ENCODE measurements at regions not wholly inside any gene's neighbourhood (a gene's known extent, or its start where the extent isn't known, plus 50 kb on each side); places are given as distances from the start of the nearest gene placed in this dataset.
"Not testable (repeated sequence)": the region's sequence is repeated elsewhere in the genome, so short reads cannot be mapped to it uniquely, and the experiment has no call there.

DNA sequence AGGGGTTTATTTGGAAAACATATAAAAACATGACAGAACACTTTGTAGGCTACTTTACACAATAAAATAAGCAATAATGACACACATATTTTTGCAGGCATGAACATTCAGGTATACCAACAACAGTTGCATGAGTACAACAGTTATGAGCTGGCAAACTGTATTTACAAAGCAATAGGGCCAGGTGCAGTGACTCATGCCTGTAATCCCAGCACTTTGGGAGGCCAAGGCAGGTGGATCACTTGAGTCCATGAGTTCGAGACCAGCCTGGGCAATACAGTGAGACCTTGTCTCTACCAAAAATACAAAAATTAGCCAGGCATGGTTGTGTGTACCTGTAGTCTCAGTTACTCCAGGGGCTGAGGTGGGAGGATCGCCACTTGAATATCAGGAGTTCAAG, 101.1 kb downstream of the BMP4 start:
- DNase-seq = no peak

DNA sequence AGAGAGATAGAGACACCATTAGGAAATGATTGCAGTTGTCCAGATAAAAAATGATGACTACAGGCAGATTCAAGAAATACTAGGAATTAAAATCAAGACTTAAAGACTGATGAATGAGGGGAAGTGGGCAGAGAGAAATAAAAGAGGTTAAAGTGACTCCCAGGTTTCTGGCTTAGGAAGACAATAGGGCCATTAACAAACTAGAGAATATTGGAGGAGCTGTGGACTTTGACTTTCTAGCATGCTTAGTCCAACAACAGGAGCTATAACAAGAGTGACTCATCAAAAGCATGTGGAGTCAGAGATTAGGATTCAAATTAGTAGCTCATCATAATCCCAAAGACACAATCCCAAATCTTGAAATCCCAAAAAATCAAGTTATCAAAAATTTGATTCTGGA, 101.5 kb downstream of the BMP4 start:
- no peak for DNase-seq

- DNase-seq = peak; percentile 60
Observed at GRCh38 chr14:53851394-53852090, 105.1 kb downstream of the BMP4 start.

GRCh38 chr14:53850714-53851296, 105.8 kb downstream of the BMP4 start:
- peak; percentile 73 for DNase-seq

GRCh38 chr14:53849549-53849948, 107.1 kb downstream of the BMP4 start:
- DNase-seq = no peak

DNA sequence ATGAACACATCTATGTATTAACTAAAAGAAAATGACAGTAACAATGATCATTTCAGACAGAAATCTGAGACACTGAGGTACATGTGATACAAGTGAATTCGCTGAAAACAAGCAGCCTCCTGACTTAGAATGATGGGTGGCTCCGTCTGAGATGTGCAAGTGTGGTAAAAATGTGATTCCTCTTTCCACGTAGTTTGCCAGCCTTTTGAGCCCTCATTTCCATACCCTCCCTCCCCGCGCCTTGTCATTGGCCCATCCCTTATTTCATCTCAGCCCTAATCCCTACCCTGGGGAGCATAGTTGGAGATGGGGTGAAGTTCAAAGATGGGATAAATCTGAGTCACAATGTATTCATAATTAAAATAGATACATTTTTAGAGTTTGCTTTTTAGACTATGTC, 107.8 kb downstream of the BMP4 start:
- no peak for DNase-seq

DNA sequence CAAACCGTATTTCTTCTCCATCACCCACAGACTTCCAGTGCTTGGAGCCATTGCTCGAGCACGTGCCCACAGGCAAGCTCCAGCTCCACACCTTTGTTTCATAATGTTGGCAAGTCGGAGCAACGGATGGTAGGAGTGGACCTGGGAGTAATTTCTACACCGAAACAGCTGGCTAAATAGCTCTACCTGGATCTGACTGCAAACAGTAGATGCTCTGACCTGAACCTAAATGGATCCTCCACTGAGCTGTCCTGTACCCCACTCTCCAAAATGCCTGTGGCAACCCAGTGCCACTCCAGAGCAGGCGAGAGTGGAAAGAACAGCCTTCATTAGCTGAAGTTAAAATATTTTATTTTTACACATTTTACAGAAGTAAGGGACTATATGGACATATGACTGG, 108.7 kb downstream of the BMP4 start:
- DNase-seq = no peak

DNA sequence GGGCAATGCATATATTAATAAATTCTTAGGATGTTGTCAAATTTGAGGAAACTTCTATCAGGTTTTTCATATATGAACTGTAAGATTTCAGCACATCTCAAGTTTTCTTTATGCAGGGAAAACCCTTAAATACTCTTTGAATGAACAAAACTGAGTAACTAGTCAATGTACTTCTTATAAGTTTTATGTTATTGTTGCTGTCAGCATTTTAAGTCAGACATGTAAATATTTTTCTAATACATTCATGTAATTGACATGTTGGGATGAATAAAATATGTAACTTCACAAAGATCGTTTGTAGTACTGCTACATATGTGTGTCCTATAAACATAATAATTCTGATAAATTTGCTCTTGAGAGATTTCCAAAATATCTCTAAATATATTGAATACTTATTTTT, 109.6 kb downstream of the BMP4 start:
- DNase-seq = no peak

DNA sequence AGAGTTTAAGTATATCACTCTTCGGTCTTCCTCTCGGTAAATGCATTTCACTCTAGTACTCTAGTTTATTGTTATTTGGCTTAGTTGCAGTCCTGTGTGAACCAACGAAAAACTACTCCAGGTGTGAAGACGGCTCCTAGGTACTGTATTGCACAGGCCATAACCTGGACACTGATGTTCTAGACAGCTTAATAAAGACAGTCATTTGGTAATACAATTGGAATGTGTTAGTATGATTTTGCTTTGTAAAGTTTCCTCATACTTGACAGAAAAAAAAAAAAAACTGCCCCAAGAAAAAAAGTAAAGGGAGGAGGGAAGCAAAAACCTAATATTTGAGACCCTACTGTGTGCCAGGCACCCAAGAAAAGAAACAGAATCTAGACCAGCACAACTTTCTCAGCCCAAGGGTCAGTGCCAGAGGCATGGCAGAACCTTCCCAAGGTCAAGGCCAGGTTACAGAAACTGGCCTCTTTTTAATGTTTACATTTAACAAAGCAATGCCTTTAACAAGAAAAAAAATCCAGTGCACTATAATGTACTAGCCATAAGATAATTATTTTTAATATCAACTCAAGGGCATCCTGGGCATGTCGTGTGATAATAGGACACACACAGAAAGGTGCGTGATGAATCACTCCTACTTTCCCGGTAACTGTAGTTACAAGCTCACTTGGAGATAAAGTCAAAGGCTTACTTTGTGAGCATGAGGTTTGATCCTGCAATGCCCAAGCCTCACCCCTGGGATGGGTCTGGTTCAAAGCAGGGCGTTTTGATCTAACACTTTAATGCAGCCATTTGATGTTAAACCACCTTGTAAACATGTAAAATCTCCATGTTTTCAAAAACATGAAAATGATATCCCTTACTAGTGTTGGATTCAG, 110.6 kb downstream of the BMP4 start:
- no peak for DNase-seq

DNA sequence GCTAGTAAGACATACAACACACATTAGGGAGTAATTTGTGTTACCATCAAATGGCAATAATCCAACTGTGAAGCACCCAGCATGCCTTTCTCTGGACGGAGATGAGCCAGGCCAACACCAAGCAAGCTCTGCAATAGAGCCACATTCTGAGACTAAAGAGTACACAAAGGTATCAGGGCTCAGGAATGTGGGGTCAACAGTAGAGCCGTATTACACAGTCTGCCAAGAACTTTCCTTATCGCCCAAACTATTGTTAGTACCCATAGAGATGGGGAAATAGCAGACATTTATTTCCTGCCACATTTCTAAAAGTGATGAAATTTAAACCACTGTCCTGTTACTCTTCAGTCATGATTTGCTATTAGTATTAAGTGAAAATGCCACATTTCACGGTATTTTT, 113.7 kb downstream of the BMP4 start:
- peak; percentile 14 for DNase-seq

- no peak for DNase-seq
Observed at GRCh38 chr14:53841109-53842099, 115.2 kb downstream of the BMP4 start.

- DNase-seq = no peak
Observed at GRCh38 chr14:53840444-53840843, 116.2 kb downstream of the BMP4 start.

DNA sequence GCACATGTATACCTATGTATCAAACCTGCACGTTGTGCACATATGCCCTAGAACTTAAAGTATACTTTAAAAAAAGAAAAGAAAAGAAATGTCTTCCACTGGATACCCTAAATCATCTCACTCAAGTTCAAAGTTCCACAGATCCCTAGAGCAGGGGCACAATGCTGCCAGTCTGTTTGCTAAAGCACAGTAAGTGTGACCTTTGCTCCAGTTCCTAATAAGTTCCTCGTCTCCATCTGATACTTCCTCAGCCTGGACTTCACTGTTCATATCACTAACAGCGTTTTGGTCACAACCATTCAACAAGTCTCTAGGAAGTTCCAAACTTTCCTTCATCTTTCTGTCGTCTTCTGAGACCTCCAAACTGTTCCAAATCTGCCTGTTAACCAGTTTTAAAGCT, 118.3 kb downstream of the BMP4 start:
- DNase-seq = no peak

DNA sequence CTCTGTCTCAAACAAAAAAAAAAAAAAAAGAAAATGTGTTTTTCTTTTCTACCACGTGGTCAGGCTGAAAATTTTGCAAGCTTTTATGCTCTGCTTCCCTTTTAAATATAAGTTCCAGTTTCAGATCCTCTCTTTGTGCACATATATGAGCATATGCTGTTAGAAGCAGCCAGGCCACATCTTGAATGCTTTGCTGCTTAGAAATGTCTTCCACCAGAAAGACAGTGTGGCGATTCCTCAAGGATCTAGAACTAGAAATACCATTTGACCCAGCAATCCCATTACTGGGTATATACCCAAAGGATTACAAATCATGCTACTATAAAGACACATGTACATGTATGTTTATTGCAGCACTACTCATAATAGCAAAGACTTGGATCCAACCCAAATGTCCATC, 119.0 kb downstream of the BMP4 start:
- not testable (repeated sequence) for DNase-seq

GRCh38 chr14:53836551-53836950, 120.1 kb downstream of the BMP4 start:
- DNase-seq = no peak

GRCh38 chr14:53828820-53829219, 127.8 kb downstream of the BMP4 start:
- DNase-seq = no peak

GRCh38 chr14:53824061-53824460, 132.6 kb downstream of the BMP4 start:
- no peak for DNase-seq

DNA sequence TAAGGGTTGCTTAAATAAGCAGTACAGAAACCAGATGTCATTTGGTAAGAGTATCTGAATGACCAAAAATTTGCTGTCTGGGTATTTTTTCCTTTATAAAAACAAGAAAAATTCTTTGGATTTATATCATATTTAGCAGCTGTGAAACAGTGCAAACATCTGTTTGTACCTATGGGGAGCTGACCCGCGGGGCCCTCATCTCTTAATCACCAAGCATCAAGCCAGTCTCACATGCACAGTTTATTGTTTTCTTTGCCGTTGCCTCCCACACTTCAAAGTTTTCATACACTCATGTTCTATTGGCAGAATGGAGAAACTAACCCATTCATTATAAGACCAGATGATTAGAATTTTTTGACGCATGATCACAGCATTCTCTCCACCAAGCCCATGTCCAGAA, 142.2 kb downstream of the BMP4 start:
- peak; percentile 6 for DNase-seq

DNA sequence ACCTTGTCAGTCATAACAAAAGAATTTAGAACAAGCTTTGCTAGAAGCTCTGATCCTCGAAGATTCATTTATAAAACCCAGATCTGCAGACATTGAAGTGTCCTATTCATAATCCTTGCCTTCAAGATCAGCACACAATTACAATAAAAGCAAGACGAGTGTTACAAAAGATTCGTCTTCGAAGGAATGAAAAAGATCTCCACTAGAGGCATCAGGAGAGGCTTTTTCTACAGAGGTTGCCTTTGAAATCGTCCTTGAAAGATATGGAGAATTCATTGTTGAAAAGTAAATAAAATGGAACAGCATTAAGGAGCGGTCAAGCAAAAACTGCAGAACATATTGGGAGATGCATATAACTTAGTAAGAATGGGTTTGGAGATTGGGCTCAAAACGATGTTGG, 146.4 kb downstream of the BMP4 start:
- no peak for DNase-seq

DNA sequence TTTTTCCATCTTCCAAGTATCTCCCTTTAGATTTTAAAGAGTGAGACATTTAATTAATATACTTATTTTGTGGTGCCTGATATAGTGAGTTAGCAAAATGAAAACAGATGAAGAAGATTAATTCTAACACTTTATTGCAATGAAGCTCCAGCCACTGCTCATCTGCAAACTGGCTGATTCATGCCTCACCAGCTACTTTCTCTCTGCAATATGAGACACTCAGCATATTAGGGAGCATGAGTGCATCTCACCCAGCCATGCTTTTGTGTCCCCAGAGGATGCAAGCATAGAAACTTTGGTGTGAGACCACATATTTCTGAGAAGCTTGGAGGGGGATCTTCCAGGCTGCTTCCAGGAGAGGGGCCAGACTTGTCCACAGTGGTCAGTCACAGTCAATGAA, 148.6 kb downstream of the BMP4 start:
- DNase-seq = peak; percentile 32

DNA sequence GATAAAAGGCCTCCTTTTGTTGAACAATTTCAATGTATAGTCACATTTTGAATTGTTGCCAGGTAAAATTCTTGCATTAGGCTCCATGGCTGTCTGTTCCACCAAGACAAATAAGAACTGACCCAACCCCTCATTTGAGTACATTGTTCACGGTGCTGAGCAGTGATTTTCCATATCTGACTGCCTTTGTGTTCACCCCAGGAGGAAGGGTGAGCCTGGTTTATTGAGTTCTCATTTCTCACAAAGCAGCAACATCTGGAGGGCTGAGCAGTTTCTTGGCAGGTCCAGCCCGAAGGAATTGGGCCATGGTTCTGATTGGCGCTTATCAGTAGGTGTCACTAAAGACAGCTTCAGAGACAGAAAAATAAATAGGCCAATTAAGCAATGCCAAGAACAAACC, 149.1 kb downstream of the BMP4 start:
- no peak for DNase-seq

DNA sequence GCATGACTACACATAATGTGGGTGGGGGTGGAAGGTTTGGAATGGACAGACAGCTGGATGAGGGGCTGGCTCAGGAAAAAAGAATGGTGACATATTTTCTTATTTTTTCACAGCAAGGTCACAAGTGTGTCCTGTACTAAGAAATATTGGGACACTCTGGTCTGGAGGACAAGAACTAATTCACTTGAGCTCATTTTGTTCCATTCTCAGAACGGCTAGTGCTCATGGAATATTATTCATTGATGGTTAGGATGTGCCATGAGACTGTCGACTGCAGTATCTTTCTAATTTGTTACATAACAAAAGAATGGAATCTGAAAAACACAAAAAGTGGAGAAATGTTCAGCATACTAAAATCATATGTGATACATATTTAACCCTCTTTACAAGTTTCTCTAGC, 149.5 kb downstream of the BMP4 start:
- no peak for DNase-seq

DNA sequence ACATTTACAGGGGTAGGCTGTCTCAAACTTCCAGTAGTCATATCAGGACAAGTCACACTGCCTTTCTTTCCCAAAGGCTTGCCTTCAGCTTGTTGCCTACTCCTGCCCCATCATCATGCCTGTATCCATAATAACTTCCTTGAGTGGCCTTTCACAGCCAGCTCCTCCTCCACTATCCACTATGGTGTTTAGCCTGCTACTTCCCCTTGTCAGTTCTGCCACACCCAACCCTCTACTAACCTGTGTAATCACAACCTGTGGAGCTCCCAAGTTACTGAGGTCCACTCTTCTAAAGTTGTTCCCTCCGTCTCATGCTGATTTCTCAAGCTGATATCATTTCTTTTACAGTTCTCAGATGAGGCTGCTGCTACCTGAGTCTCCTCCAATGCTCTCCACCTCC, 159.9 kb downstream of the BMP4 start:
- no peak for DNase-seq
